SK-N-MC (cell line): ENCODE measurements at regions not wholly inside any gene's neighbourhood (a gene's known extent, or its start where the extent isn't known, plus 50 kb on each side); places are given as distances from the start of the nearest gene placed in this dataset.

Source experiments
- DNase-seq: peaks from one replicate; pipeline ENCODE4 v3.0.0-alpha.2; 2011; ENCODE audit warnings: low read depth, low spot score
- H3K27ac ChIP-seq: fragments of 200-600 bp; sonication (generic); 2 replicates; pipeline ENCODE4 v1.5.1; 2016; ENCODE audit warnings: mixed run types
- H3K36me3 ChIP-seq: fragments of 200-600 bp; sonication (generic); 2 replicates; pipeline ENCODE4 v1.6.1; 2017; ENCODE audit warnings: antibody characterized with exemption, low read length, mixed read lengths; ENCODE audit not compliant: insufficient read depth
- H3K4me3 ChIP-seq: fragments of 200-600 bp; sonication (generic); 2 replicates; pipeline ENCODE4 v1.5.1; 2016
- H3K9ac ChIP-seq: fragments of 200-600 bp; sonication (generic); 2 replicates; pipeline ENCODE4 v1.8.0; 2017; ENCODE audit warnings: mixed run types, mixed read lengths; ENCODE audit not compliant: insufficient read length
- H3K9me3 ChIP-seq: fragments of 200-600 bp; sonication (generic); 2 replicates; pipeline ENCODE4 v1.6.1; 2017; ENCODE audit warnings: low read depth, mild to moderate bottlenecking, antibody characterized with exemption, low read length, moderate library complexity, mixed read lengths
- EZH2 ChIP-seq: fragments of 200-600 bp; sonication (generic); IDR thresholded peaks from one replicate; pipeline ENCODE4 v1.6.1; 2017; ENCODE audit warnings: antibody characterized with exemption
- FOXP2 ChIP-seq: optimal IDR thresholded peaks from 2 replicates; pipeline ENCODE3; 2011; ENCODE audit warnings: mild to moderate bottlenecking, moderate library complexity; ENCODE audit not compliant: insufficient read depth; ENCODE audit errors: extremely low read length, control extremely low read depth
- POLR2AphosphoS5 ChIP-seq: IDR thresholded peaks from 2 replicates; pipeline ENCODE4 v1.6.1; 2012; ENCODE audit warnings: mild to moderate bottlenecking, low read depth, low read length, borderline replicate concordance

- no peak for DNase-seq
- no peak overlapping the region for H3K4me3 ChIP-seq
- no peaks in the 10 kb centered on the region for H3K36me3 ChIP-seq
- H3K9me3 ChIP-seq, result no peaks in the 10 kb centered on the region
- no peak overlapping the region for H3K9ac ChIP-seq
- H3K27ac ChIP-seq, result no peak overlapping the region
- no peak for TF ChIP-seq FOXP2
- TF ChIP-seq EZH2, result no peak
- TF ChIP-seq POLR2AphosphoS5, result no peak
These were observed 706.4 kb upstream of the MMS22L start for GRCh38 chr6:97989451-97989850.

GRCh38 chr6:97995158-97995557, 712.1 kb upstream of the MMS22L start:
- no peaks in the 10 kb centered on the region for H3K36me3 ChIP-seq
- H3K4me3 ChIP-seq, result no peak overlapping the region
- H3K9ac ChIP-seq, result no peak overlapping the region
- H3K9me3 ChIP-seq, result no peaks in the 10 kb centered on the region
- no peak overlapping the region for H3K27ac ChIP-seq
- DNase-seq, result no peak
- no peak for TF ChIP-seq EZH2
- no peak for TF ChIP-seq FOXP2
- TF ChIP-seq POLR2AphosphoS5, result no peak

GRCh38 chr6:98002678-98003077, 719.7 kb upstream of the MMS22L start:
- H3K4me3 ChIP-seq, result no peak overlapping the region
- no peak overlapping the region for H3K9ac ChIP-seq
- no peaks in the 10 kb centered on the region for H3K36me3 ChIP-seq
- no peak overlapping the region for H3K27ac ChIP-seq
- DNase-seq, result no peak
- H3K9me3 ChIP-seq, result no peaks in the 10 kb centered on the region
- no peak for TF ChIP-seq POLR2AphosphoS5
- TF ChIP-seq FOXP2, result no peak
- TF ChIP-seq EZH2, result no peak

- H3K4me3 ChIP-seq, result no peak overlapping the region
- no peak for DNase-seq
- H3K27ac ChIP-seq, result no peak overlapping the region
- no peaks in the 10 kb centered on the region for H3K9me3 ChIP-seq
- TF ChIP-seq EZH2 (no peak), FOXP2 (no peak), POLR2AphosphoS5 (no peak)
- H3K9ac ChIP-seq, result no peak overlapping the region
- no peaks in the 10 kb centered on the region for H3K36me3 ChIP-seq
These were observed 731.6 kb upstream of the MMS22L start for GRCh38 chr6:98014442-98015201.

- Histone ChIP-seq H3K9ac (no peak overlapping the region), H3K27ac (no peak overlapping the region), H3K4me3 (no peak overlapping the region), H3K9me3 (no peaks in the 10 kb centered on the region), H3K36me3 (no peaks in the 10 kb centered on the region)
- DNase-seq, result no peak
- no peak for TF ChIP-seq FOXP2
- TF ChIP-seq EZH2, result no peak
- TF ChIP-seq POLR2AphosphoS5, result no peak
These were observed 733.5 kb upstream of the MMS22L start for GRCh38 chr6:98016565-98016964.

GRCh38 chr6:98020222-98020621, 737.2 kb upstream of the MMS22L start:
- TF ChIP-seq FOXP2 (no peak), EZH2 (no peak), POLR2AphosphoS5 (no peak)
- Histone ChIP-seq H3K9ac (no peak overlapping the region), H3K4me3 (no peak overlapping the region), H3K9me3 (no peaks in the 10 kb centered on the region), H3K36me3 (no peaks in the 10 kb centered on the region), H3K27ac (no peak overlapping the region)
- DNase-seq, result no peak

- DNase-seq, result no peak
These were observed 741.3 kb upstream of the MMS22L start for GRCh38 chr6:98024359-98024758.

GRCh38 chr6:98027898-98028297, 744.9 kb upstream of the MMS22L start:
- TF ChIP-seq POLR2AphosphoS5, result no peak
- no peak for TF ChIP-seq EZH2
- TF ChIP-seq FOXP2, result no peak
- no peaks in the 10 kb centered on the region for H3K9me3 ChIP-seq
- DNase-seq, result no peak
- H3K27ac ChIP-seq, result no peak overlapping the region
- no peaks in the 10 kb centered on the region for H3K36me3 ChIP-seq
- H3K4me3 ChIP-seq, result no peak overlapping the region
- H3K9ac ChIP-seq, result no peak overlapping the region

More at GRCh38 chr6:98024359-98024758, 741.3 kb upstream of the MMS22L start:
- Histone ChIP-seq H3K9ac (no peak overlapping the region), H3K36me3 (no peaks in the 10 kb centered on the region), H3K9me3 (no peaks in the 10 kb centered on the region), H3K4me3 (no peak overlapping the region), H3K27ac (no peak overlapping the region)
- TF ChIP-seq FOXP2, result no peak
- TF ChIP-seq EZH2, result no peak
- TF ChIP-seq POLR2AphosphoS5, result no peak
